ENCODE measurements at regions not wholly inside any gene's neighbourhood (a gene's known extent, or its start where the extent isn't known, plus 50 kb on each side); places are given as distances from the start of the nearest gene placed in this dataset.
"Not testable (repeated sequence)": the region's sequence is repeated elsewhere in the genome, so short reads cannot be mapped to it uniquely, and the experiment has no call there.

DNA sequence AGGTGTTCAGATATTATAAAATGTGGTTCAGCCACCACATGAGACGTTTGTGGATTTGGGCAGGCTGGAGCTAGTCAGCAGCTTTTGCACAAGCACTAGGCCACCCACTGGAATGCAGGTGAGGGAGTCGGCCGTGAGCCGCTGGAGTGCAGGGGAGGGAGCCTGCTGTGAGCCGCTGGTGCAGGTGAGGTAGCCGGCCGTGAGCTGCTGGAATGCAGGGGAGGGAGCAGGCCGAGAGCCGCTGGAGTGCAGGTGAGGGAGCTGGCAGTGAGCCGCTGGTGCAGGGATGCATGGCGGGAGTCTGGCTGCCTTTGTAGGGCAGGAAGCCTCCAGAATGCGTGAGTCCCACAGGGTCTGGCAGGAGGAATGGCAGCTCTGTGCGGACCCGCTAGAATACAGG lies 1907.6 kb upstream of the DEFB115 start:
- no peaks in the 10 kb centered on the region for H3F3A ChIP-seq (ENCODE audit: insufficient read depth, low read length)
- H3K36me3 ChIP-seq (replicated peaks; ENCODE audit: insufficient read depth, low read length): no peaks in the 10 kb centered on the region
- no peak overlapping the region for H3K9ac ChIP-seq (ENCODE audit: low read length)
- TF ChIP-seq, protein P1, sequence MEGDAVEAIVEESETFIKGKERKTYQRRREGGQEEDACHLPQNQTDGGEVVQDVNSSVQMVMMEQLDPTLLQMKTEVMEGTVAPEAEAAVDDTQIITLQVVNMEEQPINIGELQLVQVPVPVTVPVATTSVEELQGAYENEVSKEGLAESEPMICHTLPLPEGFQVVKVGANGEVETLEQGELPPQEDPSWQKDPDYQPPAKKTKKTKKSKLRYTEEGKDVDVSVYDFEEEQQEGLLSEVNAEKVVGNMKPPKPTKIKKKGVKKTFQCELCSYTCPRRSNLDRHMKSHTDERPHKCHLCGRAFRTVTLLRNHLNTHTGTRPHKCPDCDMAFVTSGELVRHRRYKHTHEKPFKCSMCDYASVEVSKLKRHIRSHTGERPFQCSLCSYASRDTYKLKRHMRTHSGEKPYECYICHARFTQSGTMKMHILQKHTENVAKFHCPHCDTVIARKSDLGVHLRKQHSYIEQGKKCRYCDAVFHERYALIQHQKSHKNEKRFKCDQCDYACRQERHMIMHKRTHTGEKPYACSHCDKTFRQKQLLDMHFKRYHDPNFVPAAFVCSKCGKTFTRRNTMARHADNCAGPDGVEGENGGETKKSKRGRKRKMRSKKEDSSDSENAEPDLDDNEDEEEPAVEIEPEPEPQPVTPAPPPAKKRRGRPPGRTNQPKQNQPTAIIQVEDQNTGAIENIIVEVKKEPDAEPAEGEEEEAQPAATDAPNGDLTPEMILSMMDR (IDR thresholded peaks at IDR 0.05; ENCODE audit: low read length): no peak
- TF ChIP-seq EZH2phosphoT487 (IDR thresholded peaks at IDR 0.05; ENCODE audit: low read length): no peak
- no peak for TF ChIP-seq EZH2 (optimal IDR thresholded peaks at IDR 0.05; ENCODE audit: low read depth, low read length)
- no peaks in the 10 kb centered on the region for H3K27me3 ChIP-seq (replicated peaks; ENCODE audit: insufficient read depth, low read length)
- no peak overlapping the region for H3K4me3 ChIP-seq (ENCODE audit: low read length)
- DNase-seq: no peak
- H3K27ac ChIP-seq (ENCODE audit: low read length): no peak overlapping the region
- H3K79me2 ChIP-seq (ENCODE audit: low read length): no peaks in the 10 kb centered on the region
- no peaks in the 10 kb centered on the region for H3K9me2 ChIP-seq (replicated peaks; ENCODE audit: insufficient read depth, low read length)
- no peaks in the 10 kb centered on the region for H3K9me3 ChIP-seq (replicated peaks; ENCODE audit: insufficient read depth, low read length)
- no peaks in the 10 kb centered on the region for H3K4me1 ChIP-seq (ENCODE audit: low read length)
- H3K4me2 ChIP-seq (ENCODE audit: low read depth, low read length): no peak overlapping the region
- H4K20me1 ChIP-seq (ENCODE audit: insufficient read depth, low read length): no peaks in the 10 kb centered on the region
- no peak overlapping the region for H2AFZ ChIP-seq (ENCODE audit: low read length)

DNA sequence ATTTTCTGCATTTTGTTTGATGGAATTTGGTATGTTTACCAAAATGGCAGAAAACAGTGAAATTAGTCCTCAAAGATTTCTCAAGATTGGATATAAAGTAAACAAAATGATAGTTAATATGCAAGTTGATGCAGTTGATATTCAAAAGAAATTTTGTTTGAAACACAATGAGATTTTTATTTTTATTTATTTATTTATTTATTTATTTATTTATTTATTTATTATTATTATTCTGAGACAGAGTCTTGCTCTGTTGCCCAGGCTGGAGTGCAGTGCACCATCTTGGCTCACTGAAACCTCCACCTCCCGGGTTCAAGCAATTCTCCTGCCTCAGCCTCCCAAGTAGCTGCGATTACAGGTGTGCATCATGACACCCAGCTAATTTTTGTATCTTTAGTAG lies 1881.5 kb upstream of the DEFB115 start:
- not testable (repeated sequence) for H3K4me3 ChIP-seq (ENCODE audit: low read length)

DNA sequence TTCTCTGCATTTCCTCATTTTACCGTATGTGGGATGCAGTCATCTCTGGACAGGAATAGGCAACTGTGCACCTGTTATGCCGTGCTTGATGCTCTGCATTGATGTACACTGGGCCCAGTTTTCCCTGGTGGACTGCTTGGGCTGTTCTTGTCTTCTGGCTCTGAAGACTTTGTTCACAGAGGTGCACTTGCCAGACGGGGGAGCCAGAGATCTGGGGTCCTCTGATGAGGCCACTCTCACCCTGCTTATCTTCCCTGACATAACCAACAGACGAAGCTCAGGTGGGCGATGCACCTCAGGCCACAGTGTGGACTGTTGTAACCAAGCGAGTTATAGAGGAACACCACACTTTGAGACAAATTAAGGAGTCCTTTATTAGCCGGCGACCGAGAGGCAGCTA lies 1864.6 kb upstream of the DEFB115 start:
- not testable (repeated sequence) for H3K9me3 ChIP-seq (replicated peaks; ENCODE audit: insufficient read depth, low read length); H3K79me2 ChIP-seq (ENCODE audit: low read length); H3K4me3 ChIP-seq (ENCODE audit: low read length); H3K4me2 ChIP-seq (ENCODE audit: low read depth, low read length); DNase-seq; H3K9ac ChIP-seq (ENCODE audit: low read length); H3K9me2 ChIP-seq (replicated peaks; ENCODE audit: insufficient read depth, low read length); H3K27ac ChIP-seq (ENCODE audit: low read length); H3K27me3 ChIP-seq (replicated peaks; ENCODE audit: insufficient read depth, low read length); H3F3A ChIP-seq (ENCODE audit: insufficient read depth, low read length); H2AFZ ChIP-seq (ENCODE audit: low read length); H3K36me3 ChIP-seq (replicated peaks; ENCODE audit: insufficient read depth, low read length); H3K4me1 ChIP-seq (ENCODE audit: low read length); H4K20me1 ChIP-seq (ENCODE audit: insufficient read depth, low read length)

More for the DNA sequence above, 1881.5 kb upstream of the DEFB115 start:
- not testable (repeated sequence) for H3K79me2 ChIP-seq (ENCODE audit: low read length); H3K9me2 ChIP-seq (replicated peaks; ENCODE audit: insufficient read depth, low read length); H2AFZ ChIP-seq (ENCODE audit: low read length); H4K20me1 ChIP-seq (ENCODE audit: insufficient read depth, low read length); H3K36me3 ChIP-seq (replicated peaks; ENCODE audit: insufficient read depth, low read length); H3K4me1 ChIP-seq (ENCODE audit: low read length); H3K9me3 ChIP-seq (replicated peaks; ENCODE audit: insufficient read depth, low read length); DNase-seq; H3K4me2 ChIP-seq (ENCODE audit: low read depth, low read length); H3K27ac ChIP-seq (ENCODE audit: low read length); H3K27me3 ChIP-seq (replicated peaks; ENCODE audit: insufficient read depth, low read length); H3F3A ChIP-seq (ENCODE audit: insufficient read depth, low read length); H3K9ac ChIP-seq (ENCODE audit: low read length)

DNA sequence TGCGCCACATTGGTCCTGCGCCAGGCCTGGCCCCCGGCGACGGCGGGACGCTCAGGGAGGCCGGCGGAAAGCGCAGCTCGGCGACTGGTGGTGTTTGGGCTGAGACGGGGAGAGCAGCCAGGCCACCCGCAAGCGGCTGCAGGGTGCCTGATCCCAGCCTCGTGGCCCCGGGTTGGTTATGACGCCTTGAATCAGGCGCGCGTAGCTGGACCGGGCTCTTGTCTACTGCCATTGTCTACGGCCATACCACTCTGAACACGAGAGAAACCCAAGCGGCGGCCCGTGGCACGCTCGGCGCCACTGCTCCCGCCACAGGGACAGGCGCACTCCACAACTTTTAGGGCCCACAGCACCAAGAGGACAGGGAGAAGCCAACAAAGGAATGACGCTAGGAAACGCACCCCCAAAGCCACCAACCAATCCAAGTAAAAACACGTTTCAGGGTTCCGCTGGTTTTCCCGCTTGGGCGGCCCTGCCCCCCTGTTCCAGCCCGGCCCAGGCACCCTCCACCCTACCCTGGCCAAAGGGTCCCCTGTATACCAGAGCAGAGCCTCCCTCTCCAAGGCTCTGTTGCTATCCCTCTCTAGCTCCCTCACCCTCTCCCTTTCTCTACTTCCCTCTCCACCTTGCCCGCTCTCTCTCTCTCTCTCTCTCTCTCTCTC lies 1849.3 kb upstream of the DEFB115 start:
- no peaks in the 10 kb centered on the region for H3K27me3 ChIP-seq (replicated peaks; ENCODE audit: insufficient read depth, low read length)
- H3K9ac ChIP-seq (ENCODE audit: low read length): no peak overlapping the region
- H3K4me1 ChIP-seq (ENCODE audit: low read length): no peaks in the 10 kb centered on the region
- no peak overlapping the region for H3K27ac ChIP-seq (ENCODE audit: low read length)
- H3F3A ChIP-seq (ENCODE audit: insufficient read depth, low read length): no peaks in the 10 kb centered on the region
- H3K4me3 ChIP-seq (ENCODE audit: low read length): no peak overlapping the region
- no peaks in the 10 kb centered on the region for H3K36me3 ChIP-seq (replicated peaks; ENCODE audit: insufficient read depth, low read length)
- TF ChIP-seq, protein P1 (IDR thresholded peaks at IDR 0.05; ENCODE audit: low read length): no peak
- TF ChIP-seq EZH2 (optimal IDR thresholded peaks at IDR 0.05; ENCODE audit: low read depth, low read length): no peak
- no peak for TF ChIP-seq EZH2phosphoT487 (IDR thresholded peaks at IDR 0.05; ENCODE audit: low read length)
- H2AFZ ChIP-seq (ENCODE audit: low read length): no peak overlapping the region
- H3K9me3 ChIP-seq (replicated peaks; ENCODE audit: insufficient read depth, low read length): no peaks in the 10 kb centered on the region
- no peak overlapping the region for H3K4me2 ChIP-seq (ENCODE audit: low read depth, low read length)
- no peaks in the 10 kb centered on the region for H3K79me2 ChIP-seq (ENCODE audit: low read length)
- H3K9me2 ChIP-seq (replicated peaks; ENCODE audit: insufficient read depth, low read length): no peaks in the 10 kb centered on the region
- H4K20me1 ChIP-seq (ENCODE audit: insufficient read depth, low read length): no peaks in the 10 kb centered on the region
- no peak for DNase-seq

DNA sequence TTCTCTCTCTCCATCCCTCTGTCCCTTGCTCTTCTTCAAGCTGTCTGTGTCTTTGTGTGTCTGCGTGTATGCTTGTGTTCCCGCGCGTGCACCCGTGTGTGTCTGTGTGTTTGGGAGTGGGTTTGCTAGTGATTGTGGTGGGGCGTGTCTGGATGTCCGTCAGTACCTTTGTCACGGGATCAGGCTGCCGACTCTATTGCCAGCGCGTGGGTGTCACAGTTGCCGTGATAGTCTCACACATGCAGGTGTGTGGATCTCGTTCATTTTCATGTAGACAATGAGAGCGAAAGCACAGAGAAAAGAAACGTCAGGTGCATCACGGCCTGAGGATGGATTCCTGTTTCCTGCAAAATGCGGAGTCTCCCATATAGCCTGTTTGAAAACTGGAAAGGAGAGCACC lies 1848.8 kb upstream of the DEFB115 start:
- H2AFZ ChIP-seq (ENCODE audit: low read length); H3K79me2 ChIP-seq (ENCODE audit: low read length); H3K9ac ChIP-seq (ENCODE audit: low read length); H3F3A ChIP-seq (ENCODE audit: insufficient read depth, low read length); H3K4me3 ChIP-seq (ENCODE audit: low read length); H3K4me1 ChIP-seq (ENCODE audit: low read length); DNase-seq; H3K27ac ChIP-seq (ENCODE audit: low read length); H3K27me3 ChIP-seq (replicated peaks; ENCODE audit: insufficient read depth, low read length); H3K9me3 ChIP-seq (replicated peaks; ENCODE audit: insufficient read depth, low read length); H3K36me3 ChIP-seq (replicated peaks; ENCODE audit: insufficient read depth, low read length); H4K20me1 ChIP-seq (ENCODE audit: insufficient read depth, low read length); H3K9me2 ChIP-seq (replicated peaks; ENCODE audit: insufficient read depth, low read length); H3K4me2 ChIP-seq (ENCODE audit: low read depth, low read length): not testable (repeated sequence)

DNA sequence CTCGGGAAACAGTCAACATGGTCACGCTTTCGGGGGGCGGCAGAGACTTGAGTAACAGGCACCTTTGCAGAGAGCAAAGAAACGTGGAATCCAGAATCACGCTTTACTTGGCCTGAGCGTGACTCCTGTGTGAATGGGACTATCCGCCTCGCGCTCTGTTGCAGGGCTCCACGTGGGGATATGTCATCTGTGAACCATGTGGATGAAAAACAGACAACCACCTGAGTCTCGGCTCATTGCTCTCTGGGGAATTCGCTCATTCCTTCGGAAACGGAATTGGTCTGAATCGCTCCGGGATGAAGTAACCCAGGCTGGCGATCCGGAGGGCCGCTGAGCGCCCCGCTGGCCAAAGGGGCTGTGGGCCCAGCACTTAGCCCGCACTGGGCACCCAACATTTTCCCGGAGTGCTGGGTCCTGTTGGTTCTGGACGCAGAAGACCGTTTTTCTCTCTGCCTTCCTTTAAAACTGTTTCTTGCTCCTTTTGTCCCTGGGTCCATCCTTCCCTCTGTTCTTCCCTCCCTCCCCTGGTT lies 1848.2 kb upstream of the DEFB115 start:
- not testable (repeated sequence) for H3K9me2 ChIP-seq (replicated peaks; ENCODE audit: insufficient read depth, low read length); DNase-seq; H3K4me2 ChIP-seq (ENCODE audit: low read depth, low read length); H3K79me2 ChIP-seq (ENCODE audit: low read length); H3K9me3 ChIP-seq (replicated peaks; ENCODE audit: insufficient read depth, low read length); H3K4me3 ChIP-seq (ENCODE audit: low read length); H3K36me3 ChIP-seq (replicated peaks; ENCODE audit: insufficient read depth, low read length); H3K27me3 ChIP-seq (replicated peaks; ENCODE audit: insufficient read depth, low read length); H3K9ac ChIP-seq (ENCODE audit: low read length); H4K20me1 ChIP-seq (ENCODE audit: insufficient read depth, low read length); H3K27ac ChIP-seq (ENCODE audit: low read length); H3F3A ChIP-seq (ENCODE audit: insufficient read depth, low read length); H3K4me1 ChIP-seq (ENCODE audit: low read length); H2AFZ ChIP-seq (ENCODE audit: low read length)
